ENCODE measurements at regions not wholly inside any gene's neighbourhood (a gene's known extent, or its start where the extent isn't known, plus 50 kb on each side); places are given as distances from the start of the nearest gene placed in this dataset.

GRCh38 chr2:198913394-198914152 is 544.2 kb downstream of the SATB2 start:
- H3K4me3 ChIP-seq (ENCODE audit: low read length): no peak overlapping the region
- H3K4me2 ChIP-seq (ENCODE audit: low read length): no peak overlapping the region
- no peak overlapping the region for H3K9ac ChIP-seq (ENCODE audit: low read depth, low read length)
- H3K36me3 ChIP-seq (ENCODE audit: insufficient read depth, low read length): no peaks in the 10 kb centered on the region
- no peaks in the 10 kb centered on the region for H3K27me3 ChIP-seq (ENCODE audit: control insufficient read depth, insufficient read depth, low read length)
- H3K4me1 ChIP-seq (ENCODE audit: control insufficient read depth, insufficient read depth, low read length): no peaks in the 10 kb centered on the region
- no peaks in the 10 kb centered on the region for H3K9me3 ChIP-seq (replicated peaks; ENCODE audit: low read length)

DNA sequence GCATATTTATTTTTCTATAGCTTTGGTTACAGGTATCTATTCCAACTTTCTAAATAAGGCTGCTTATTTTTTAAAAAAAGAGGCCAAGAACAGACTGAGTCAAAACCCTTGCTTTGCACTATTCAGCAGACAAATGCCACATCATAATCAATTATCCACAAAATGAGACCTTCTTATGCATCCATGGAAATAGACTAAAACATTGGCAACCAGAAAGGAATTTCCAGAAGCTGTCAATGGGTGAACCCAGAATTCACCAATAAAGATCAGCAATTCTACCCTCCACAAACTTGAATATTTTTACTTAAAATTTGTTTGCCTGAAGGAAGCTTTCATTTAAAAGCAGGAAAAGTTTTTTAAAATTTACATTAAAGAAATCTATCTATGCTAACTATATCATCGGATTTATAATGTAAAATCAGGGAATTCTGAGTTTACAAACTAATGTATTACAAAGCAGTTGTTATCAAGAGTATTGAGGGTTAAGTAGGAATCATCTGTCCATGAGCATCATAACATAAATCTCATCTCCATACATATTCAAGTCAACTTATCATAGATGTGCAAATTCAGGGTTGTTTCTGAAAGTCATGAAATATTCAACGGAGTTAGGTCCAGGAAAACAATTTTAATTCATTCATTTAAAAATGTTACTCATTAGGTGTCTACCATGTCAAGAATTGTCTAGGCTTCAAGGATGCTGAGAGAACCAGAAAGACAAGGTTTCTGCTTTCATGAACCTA is 548.0 kb downstream of the SATB2 start:
- Histone ChIP-seq H3K9me3 (replicated peaks; ENCODE audit: low read length) (no peaks in the 10 kb centered on the region), H3K27me3 (ENCODE audit: control insufficient read depth, insufficient read depth, low read length) (no peaks in the 10 kb centered on the region), H3K4me3 (ENCODE audit: low read length) (no peak overlapping the region), H3K36me3 (ENCODE audit: insufficient read depth, low read length) (no peaks in the 10 kb centered on the region), H3K9ac (ENCODE audit: low read depth, low read length) (no peak overlapping the region), H3K4me2 (ENCODE audit: low read length) (no peak overlapping the region), H3K4me1 (ENCODE audit: control insufficient read depth, insufficient read depth, low read length) (no peaks in the 10 kb centered on the region)

- H3K4me2 ChIP-seq (ENCODE audit: low read length): no peak overlapping the region
- no peak overlapping the region for H3K4me3 ChIP-seq (ENCODE audit: low read length)
- no peaks in the 10 kb centered on the region for H3K36me3 ChIP-seq (ENCODE audit: insufficient read depth, low read length)
- no peak overlapping the region for H3K9ac ChIP-seq (ENCODE audit: low read depth, low read length)
- H3K9me3 ChIP-seq (replicated peaks; ENCODE audit: low read length): no peaks in the 10 kb centered on the region
- no peaks in the 10 kb centered on the region for H3K27me3 ChIP-seq (ENCODE audit: control insufficient read depth, insufficient read depth, low read length)
- H3K4me1 ChIP-seq (ENCODE audit: control insufficient read depth, insufficient read depth, low read length): no peaks in the 10 kb centered on the region
Measured at GRCh38 chr2:198905881-198906612, 551.7 kb downstream of the SATB2 start.

DNA sequence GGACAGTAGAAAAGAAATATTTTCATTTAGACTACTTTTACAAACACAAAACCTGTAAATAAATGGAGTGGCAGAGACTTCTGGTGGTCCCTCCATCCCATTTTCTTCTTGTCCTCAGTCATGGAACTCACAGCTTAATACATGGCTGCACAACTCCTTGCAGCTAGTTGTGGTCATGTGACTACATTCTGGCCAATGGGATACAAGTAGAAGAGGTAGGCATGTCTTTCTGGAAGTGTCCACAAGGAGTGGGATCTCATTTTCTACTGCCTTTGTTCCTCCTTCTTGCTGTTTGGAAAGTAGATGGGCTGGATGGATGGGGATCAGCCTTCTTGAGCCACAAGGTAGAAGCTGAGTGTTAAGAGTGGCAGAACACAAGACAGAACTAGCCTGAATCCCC is 555.8 kb downstream of the SATB2 start:
- no peak overlapping the region for H3K4me3 ChIP-seq (ENCODE audit: low read length)
- H3K4me1 ChIP-seq (ENCODE audit: control insufficient read depth, insufficient read depth, low read length): no peaks in the 10 kb centered on the region
- no peaks in the 10 kb centered on the region for H3K9me3 ChIP-seq (replicated peaks; ENCODE audit: low read length)
- no peak overlapping the region for H3K4me2 ChIP-seq (ENCODE audit: low read length)
- no peaks in the 10 kb centered on the region for H3K27me3 ChIP-seq (ENCODE audit: control insufficient read depth, insufficient read depth, low read length)
- no peaks in the 10 kb centered on the region for H3K36me3 ChIP-seq (ENCODE audit: insufficient read depth, low read length)
- no peak overlapping the region for H3K9ac ChIP-seq (ENCODE audit: low read depth, low read length)

GRCh38 chr2:198900141-198900540 is 557.6 kb downstream of the SATB2 start:
- no peak overlapping the region for H3K9ac ChIP-seq (ENCODE audit: low read depth, low read length)
- H3K9me3 ChIP-seq (replicated peaks; ENCODE audit: low read length): no peaks in the 10 kb centered on the region
- H3K27me3 ChIP-seq (ENCODE audit: control insufficient read depth, insufficient read depth, low read length): no peaks in the 10 kb centered on the region
- H3K4me3 ChIP-seq (ENCODE audit: low read length): no peak overlapping the region
- H3K4me2 ChIP-seq (ENCODE audit: low read length): no peak overlapping the region
- no peaks in the 10 kb centered on the region for H3K4me1 ChIP-seq (ENCODE audit: control insufficient read depth, insufficient read depth, low read length)
- H3K36me3 ChIP-seq (ENCODE audit: insufficient read depth, low read length): no peaks in the 10 kb centered on the region

DNA sequence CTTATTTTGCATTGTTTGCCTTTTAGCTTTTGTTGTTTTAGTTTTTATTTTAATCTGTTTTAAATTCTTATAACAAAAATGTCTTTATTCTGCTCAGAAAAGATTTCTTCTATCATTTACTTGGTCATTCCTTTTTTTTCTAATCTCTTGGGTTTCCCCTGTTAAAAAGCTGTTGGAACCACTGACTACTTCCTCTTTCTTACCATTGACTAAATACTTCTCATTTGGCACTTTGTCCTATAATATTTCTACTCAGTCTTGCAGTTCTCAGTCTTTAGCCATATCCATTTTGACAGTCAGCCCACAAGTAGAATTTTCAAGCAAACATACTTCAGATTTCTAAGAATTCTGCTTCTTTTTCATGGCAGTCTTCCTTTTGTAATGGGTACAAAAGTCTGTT is 567.2 kb downstream of the SATB2 start:
- H3K4me2 ChIP-seq (ENCODE audit: low read length): no peak overlapping the region
- H3K27me3 ChIP-seq (ENCODE audit: control insufficient read depth, insufficient read depth, low read length): no peaks in the 10 kb centered on the region
- no peak overlapping the region for H3K9ac ChIP-seq (ENCODE audit: low read depth, low read length)
- no peaks in the 10 kb centered on the region for H3K36me3 ChIP-seq (ENCODE audit: insufficient read depth, low read length)
- H3K4me3 ChIP-seq (ENCODE audit: low read length): no peak overlapping the region
- no peaks in the 10 kb centered on the region for H3K9me3 ChIP-seq (replicated peaks; ENCODE audit: low read length)
- no peaks in the 10 kb centered on the region for H3K4me1 ChIP-seq (ENCODE audit: control insufficient read depth, insufficient read depth, low read length)

- no peaks in the 10 kb centered on the region for H3K27me3 ChIP-seq (ENCODE audit: control insufficient read depth, insufficient read depth, low read length)
- H3K36me3 ChIP-seq (ENCODE audit: insufficient read depth, low read length): no peaks in the 10 kb centered on the region
- peaks cover 16% of the 10 kb centered on the region for H3K4me1 ChIP-seq (ENCODE audit: control insufficient read depth, insufficient read depth, low read length)
- no peak overlapping the region for H3K4me2 ChIP-seq (ENCODE audit: low read length)
- H3K9me3 ChIP-seq (replicated peaks; ENCODE audit: low read length): no peaks in the 10 kb centered on the region
- no peak overlapping the region for H3K4me3 ChIP-seq (ENCODE audit: low read length)
- no peak overlapping the region for H3K9ac ChIP-seq (ENCODE audit: low read depth, low read length)
Measured at GRCh38 chr2:198883604-198884003, 574.1 kb downstream of the SATB2 start.

DNA sequence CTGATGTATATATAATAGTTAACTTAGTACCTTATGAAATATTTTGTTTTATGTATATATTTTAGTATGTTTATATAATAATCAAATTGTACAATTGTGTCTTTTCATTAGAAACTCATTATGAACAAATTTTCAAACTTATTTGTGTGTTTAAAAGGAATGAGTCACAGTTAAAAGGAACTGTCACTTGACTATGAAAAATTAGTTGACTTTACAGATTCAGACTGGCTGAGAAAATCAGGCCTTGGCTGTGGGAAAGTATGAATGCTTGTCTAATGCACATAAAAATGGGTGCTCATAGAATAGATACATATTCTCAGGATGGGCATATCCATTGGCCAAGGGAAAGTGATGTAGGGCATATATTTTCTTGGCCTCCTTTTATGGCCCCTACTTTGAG is 576.8 kb downstream of the SATB2 start:
- Histone ChIP-seq H3K36me3 (ENCODE audit: insufficient read depth, low read length) (no peaks in the 10 kb centered on the region), H3K4me3 (ENCODE audit: low read length) (no peak overlapping the region), H3K4me1 (ENCODE audit: control insufficient read depth, insufficient read depth, low read length) (peaks cover 22% of the 10 kb centered on the region), H3K4me2 (ENCODE audit: low read length) (no peak overlapping the region), H3K9me3 (replicated peaks; ENCODE audit: low read length) (no peaks in the 10 kb centered on the region), H3K27me3 (ENCODE audit: control insufficient read depth, insufficient read depth, low read length) (no peaks in the 10 kb centered on the region), H3K9ac (ENCODE audit: low read depth, low read length) (no peak overlapping the region)

DNA sequence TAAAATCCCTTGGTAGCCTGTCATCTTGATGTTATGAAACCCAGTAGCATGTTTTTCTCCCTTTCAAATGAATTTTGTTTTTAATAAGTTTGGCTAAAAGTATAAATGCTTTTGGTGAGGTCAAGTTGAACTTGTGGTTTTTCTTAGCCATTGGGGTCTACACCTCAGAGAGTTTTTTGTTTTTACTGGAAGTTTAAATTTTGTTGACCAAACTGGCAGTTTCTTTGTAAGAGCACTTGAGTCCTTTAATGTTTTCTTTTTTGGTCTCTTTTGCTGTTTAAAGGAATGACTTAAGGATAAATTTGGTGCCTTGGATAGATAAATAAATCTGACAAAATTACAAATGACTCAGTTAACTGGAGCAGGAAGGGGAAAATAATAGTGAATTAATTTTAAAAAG is 577.3 kb downstream of the SATB2 start:
- Histone ChIP-seq H3K27me3 (ENCODE audit: control insufficient read depth, insufficient read depth, low read length) (no peaks in the 10 kb centered on the region), H3K36me3 (ENCODE audit: insufficient read depth, low read length) (no peaks in the 10 kb centered on the region), H3K4me2 (ENCODE audit: low read length) (no peak overlapping the region), H3K9me3 (replicated peaks; ENCODE audit: low read length) (no peaks in the 10 kb centered on the region), H3K4me3 (ENCODE audit: low read length) (no peak overlapping the region), H3K4me1 (ENCODE audit: control insufficient read depth, insufficient read depth, low read length) (peaks cover 22% of the 10 kb centered on the region), H3K9ac (ENCODE audit: low read depth, low read length) (no peak overlapping the region)

DNA sequence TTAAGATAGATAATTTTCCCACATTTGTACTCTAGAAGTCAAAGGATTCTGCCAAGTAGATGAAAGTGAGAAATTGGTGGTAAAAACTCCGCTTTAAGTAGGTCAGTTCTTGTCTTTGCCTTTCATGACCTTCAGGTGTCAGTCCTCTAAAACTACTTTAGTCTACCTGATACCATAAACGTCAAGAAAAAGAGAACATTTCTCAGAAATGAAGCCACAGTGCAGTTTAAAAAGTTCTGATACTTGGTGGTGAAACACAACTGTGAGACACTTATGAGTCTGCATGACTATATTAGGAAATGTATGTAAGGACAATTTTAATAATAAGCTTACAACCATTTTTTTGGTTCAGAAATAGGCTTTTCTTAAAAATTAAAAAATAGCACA is 583.3 kb downstream of the SATB2 start:
- Histone ChIP-seq H3K4me2 (ENCODE audit: low read length) (peak overlapping the region; percentile 63), H3K9me3 (replicated peaks; ENCODE audit: low read length) (no peaks in the 10 kb centered on the region), H3K4me3 (ENCODE audit: low read length) (no peak overlapping the region), H3K9ac (ENCODE audit: low read depth, low read length) (peak overlapping the region; percentile 48), H3K27me3 (ENCODE audit: control insufficient read depth, insufficient read depth, low read length) (no peaks in the 10 kb centered on the region), H3K4me1 (ENCODE audit: control insufficient read depth, insufficient read depth, low read length) (peaks cover 27% of the 10 kb centered on the region), H3K36me3 (ENCODE audit: insufficient read depth, low read length) (no peaks in the 10 kb centered on the region)

DNA sequence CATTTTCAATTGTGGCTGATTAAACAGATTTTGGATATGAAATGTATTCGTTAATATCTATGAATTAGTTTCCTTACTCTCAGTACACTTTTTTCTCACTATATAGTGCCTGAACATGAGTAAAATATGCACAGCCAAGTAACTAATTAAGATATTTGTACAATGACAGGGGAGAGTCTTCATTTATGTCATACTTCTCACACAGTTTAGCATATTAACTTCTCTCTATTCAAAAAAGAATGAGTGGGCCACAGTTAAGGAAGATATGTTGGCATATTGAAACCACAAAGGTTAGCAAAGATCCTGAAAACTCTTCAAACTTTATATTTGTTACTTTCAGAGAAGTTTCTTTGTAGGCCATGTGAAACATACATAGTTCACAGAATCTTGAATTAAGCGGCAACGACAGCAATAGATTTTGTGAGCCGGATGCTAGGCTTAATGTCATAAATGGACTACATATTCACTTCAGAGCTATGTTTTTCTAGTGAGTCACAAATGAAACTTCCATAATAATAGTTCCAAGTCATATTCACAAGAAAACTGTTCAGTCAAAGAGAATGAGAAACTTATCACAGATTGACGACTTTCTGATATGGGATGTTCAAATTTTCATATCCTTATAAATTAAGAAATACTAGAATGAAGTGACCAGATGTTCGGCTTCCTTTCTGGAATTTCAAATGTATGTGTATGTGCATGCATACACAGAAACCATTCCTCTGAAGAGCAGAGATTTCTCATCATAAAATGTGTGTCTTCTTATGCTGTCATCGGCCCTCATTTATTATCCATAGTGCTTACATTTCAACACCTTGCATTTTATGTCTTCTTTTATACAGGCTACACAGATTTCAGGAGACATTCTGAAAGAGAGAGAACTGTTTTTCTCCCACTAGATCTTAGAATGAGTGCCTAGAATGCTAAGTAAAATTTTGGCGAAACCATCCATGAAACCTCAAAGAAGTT is 584.0 kb downstream of the SATB2 start:
- no peak overlapping the region for H3K4me3 ChIP-seq (ENCODE audit: low read length)
- peaks cover 27% of the 10 kb centered on the region for H3K4me1 ChIP-seq (ENCODE audit: control insufficient read depth, insufficient read depth, low read length)
- no peaks in the 10 kb centered on the region for H3K36me3 ChIP-seq (ENCODE audit: insufficient read depth, low read length)
- H3K27me3 ChIP-seq (ENCODE audit: control insufficient read depth, insufficient read depth, low read length): no peaks in the 10 kb centered on the region
- H3K4me2 ChIP-seq (ENCODE audit: low read length): peak overlapping the region; percentile 63
- H3K9me3 ChIP-seq (replicated peaks; ENCODE audit: low read length): no peaks in the 10 kb centered on the region
- H3K9ac ChIP-seq (ENCODE audit: low read depth, low read length): peak overlapping the region; percentile 55

All from skeletal muscle satellite cell (primary cell).